K562 (cell line): ENCODE measurements at regions not wholly inside any gene's neighbourhood (a gene's known extent, or its start where the extent isn't known, plus 50 kb on each side); places are given as distances from the start of the nearest gene placed in this dataset.

Experiments used
- ATAC-seq: fragments of 200-7000 bp; cut with Tn5 transposase; 3 replicates; pipeline ENCODE4 v1.9.1; 2020; ENCODE audit warnings: moderate library complexity
- BruUV-seq: library from RNA; stranded (reverse); fragments of 400-500 nt; replicated peaks from 2 replicates; lab custom pipeline; 2021; lab: Mats Ljungman, UMichigan
- CTCF ChIA-PET: fragments of 300-600 bp; formaldehyde crosslinking; extraction: SDS; loops from one replicate; lab custom pipeline; 2021; ENCODE audit warnings: low intra/inter-chr PET ratio; lab: Yijun Ruan, JAX
- POLR2A ChIA-PET: fragments of 300-600, 350-650 bp; sonication (Branson Sonifier 250); formaldehyde crosslinking; extraction: SDS; loops from one replicate; lab custom pipeline; 2021; ENCODE audit warnings: antibody characterized with exemption, inconsistent platforms; lab: Yijun Ruan, JAX
- DNase-seq, 4 experiments: peaks; one replicate each; pipeline versions ENCODE4 v3.0.0 to v3.0.0-alpha.2; 2011 to 2018; ENCODE audit warnings: low spot score in 3 of 4, mixed read lengths in 3 of 4; ENCODE audit errors: extremely low read depth in 1 of 4
- FAIRE-seq: peaks from 2 replicates; lab custom pipeline; 2011; peaks lifted over from hg19 to GRCh38; lab: Jason Lieb, UNC
- H2AFZ ChIP-seq: 2 replicates; pipeline ENCODE4 v1.6.0; 2011; ENCODE audit warnings: low read depth, low read length, control low read depth, inconsistent platforms
- H3K27ac ChIP-seq: fragments of 200-600 bp; 3 replicates; pipeline ENCODE4 v1.8.0; 2011; ENCODE audit warnings: low read depth, mild to moderate bottlenecking, control low read depth, inconsistent platforms, low read length, moderate library complexity, mixed read lengths; ENCODE audit errors: extremely low read depth
- H3K27me3 ChIP-seq, 2 experiments: fragments of 300-600 bp in 1 of 2; 2 replicates in 1 of 2; 3 replicates in 1 of 2; pipeline versions ENCODE4 v1.6.0 to v1.8.0; 2011; ENCODE audit warnings: inconsistent platforms in 2 of 2, low read length in 2 of 2, mild to moderate bottlenecking in 1 of 2, mixed read lengths in 1 of 2, moderate library complexity in 1 of 2; ENCODE audit not compliant: control insufficient read depth in 2 of 2, insufficient read depth in 2 of 2
- H3K36me3 ChIP-seq: fragments of 300-600 bp; 3 replicates; pipeline ENCODE4 v1.8.0; 2011; ENCODE audit warnings: mild to moderate bottlenecking, low read length, inconsistent platforms; ENCODE audit not compliant: control insufficient read depth, insufficient read depth
- H3K4me1 ChIP-seq, 2 experiments: fragments of 200-600 bp in 1 of 2; replicated peaks in 1 of 2; 2 replicates in 1 of 2; 3 replicates in 1 of 2; pipeline versions ENCODE4 v1.5.1 to v1.8.0; 2011; ENCODE audit warnings: inconsistent platforms in 2 of 2, low read length in 2 of 2, mild to moderate bottlenecking in 1 of 2, mixed read lengths in 1 of 2, moderate library complexity in 1 of 2; ENCODE audit not compliant: control insufficient read depth in 2 of 2, insufficient read depth in 2 of 2
- H3K4me2 ChIP-seq: 2 replicates; pipeline ENCODE4 v1.6.1; 2011; ENCODE audit warnings: low read length, control low read depth, inconsistent platforms, mixed read lengths; ENCODE audit not compliant: insufficient read depth
- H3K4me3 ChIP-seq: fragments of 200-600 bp; sonication (generic), shearing (Covaris generic); 2 replicates; pipeline ENCODE4 v1.5.1; 2016; ENCODE audit warnings: control low read depth, inconsistent platforms
- H3K79me2 ChIP-seq: fragments of 200-600 bp; 3 replicates; pipeline ENCODE4 v1.8.0; 2011; ENCODE audit warnings: low read length, inconsistent platforms; ENCODE audit not compliant: control insufficient read depth, insufficient read depth
- H3K9ac ChIP-seq, 2 experiments: 2 replicates each; pipeline versions ENCODE4 v1.6.0 to v1.6.1; 2011; ENCODE audit warnings: low read depth in 2 of 2, low read length in 2 of 2, control low read depth in 1 of 2, inconsistent platforms in 1 of 2, mild to moderate bottlenecking in 1 of 2, mixed read lengths in 1 of 2; ENCODE audit not compliant: insufficient read depth in 1 of 2
- H3K9me1 ChIP-seq: one replicate; pipeline ENCODE4 v1.6.0; 2011; ENCODE audit warnings: inconsistent platforms, mild to moderate bottlenecking, low read length, moderate library complexity; ENCODE audit not compliant: control insufficient read depth, insufficient read depth
- H3K9me3 ChIP-seq: replicated peaks from 2 replicates; pipeline ENCODE4 v1.5.1; 2011; ENCODE audit warnings: low read depth, low read length, inconsistent platforms; ENCODE audit not compliant: control insufficient read depth, insufficient read depth
- H4K20me1 ChIP-seq: replicated peaks from 2 replicates; pipeline ENCODE4 v1.6.1; 2011; ENCODE audit warnings: low read length, inconsistent platforms, mixed read lengths; ENCODE audit not compliant: control insufficient read depth, insufficient read depth
- CBX5 ChIP-seq: IDR thresholded peaks from 2 replicates; pipeline ENCODE4 v1.6.1; 2014; ENCODE audit warnings: low read depth, borderline replicate concordance
- CHCHD3 ChIP-seq: fragments of 250-450 bp; sonication (Bioruptor Pico); IDR thresholded peaks from 2 replicates; pipeline ENCODE4 v2.1.2; 2022; ENCODE audit warnings: mild to moderate bottlenecking
- DDX20 ChIP-seq: fragments of 450-650 bp; IDR thresholded peaks from 2 replicates; pipeline ENCODE4 v1.6.1; 2016; ENCODE audit warnings: missing genetic modification characterization, low read depth, mild to moderate bottlenecking, missing compliant biosample characterization, moderate library complexity
- ETV6 ChIP-seq, 3 experiments: fragments of 150-350 bp in 1 of 3; sonication (generic) in 1 of 3; formaldehyde crosslinking in 1 of 3; IDR thresholded peaks; 2 replicates each; pipeline versions ENCODE4 v1.6.1 to v1.8.0; 2014 to 2022; ENCODE audit warnings: borderline replicate concordance in 2 of 3, low read depth in 2 of 3, antibody characterized with exemption in 1 of 3, low read length in 1 of 3, mild to moderate bottlenecking in 1 of 3, missing genetic modification reagents in 1 of 3
- SIRT6 ChIP-seq: IDR thresholded peaks from one replicate; pipeline ENCODE4 v1.6.1; 2012; ENCODE audit warnings: low read depth, mild to moderate bottlenecking, control low read depth, inconsistent platforms, low read length, moderate library complexity
- SPI1 ChIP-seq: IDR thresholded peaks from 2 replicates; pipeline ENCODE4 v1.6.1; 2011; ENCODE audit warnings: low read depth, low read length, control low read depth, borderline replicate concordance
- TCFL5 ChIP-seq: fragments of 250-450 bp; sonication (Bioruptor Pico); conservative IDR thresholded peaks from 2 replicates; pipeline ENCODE4 v1.6.1; 2021; ENCODE audit warnings: mild to moderate bottlenecking, moderate library complexity, matching md5 sums
- ZBTB7A ChIP-seq: IDR thresholded peaks from 2 replicates; pipeline ENCODE4 v1.6.1; 2011; ENCODE audit warnings: low read depth, mild to moderate bottlenecking, low read length, moderate library complexity, borderline replicate concordance; ENCODE audit not compliant: control insufficient read depth
- ZNF449 ChIP-seq: fragments of 250-450 bp; sonication (Bioruptor Pico); IDR thresholded peaks from 2 replicates; pipeline ENCODE4 v1.8.0; 2022; ENCODE audit warnings: moderate library complexity, mild to moderate bottlenecking, inconsistent platforms
- WGBS: fragments of 100-300 bp; shearing (Covaris generic); methylation state at CpG from one replicate; pipeline ENCODE4 v1.1.6; 2016; ENCODE audit warnings: low coverage, mixed read lengths; ENCODE audit not compliant: insufficient coverage; ENCODE audit errors: missing lambda C conversion rate; 5-methylcytosine and 5-hydroxymethylcytosine counted together
- in situ Hi-C: fragments of 300-500 bp; cut with MboI; formaldehyde crosslinking; loops from 4 replicates; pipeline ENCODE4 v1.15.0; 2018; ENCODE audit warnings: inconsistent platforms, mixed read lengths
- intact Hi-C: fragments of 100-400 bp; cut with micrococcal nuclease; formaldehyde crosslinking; loops from 2 replicates; pipeline ENCODE4 v1.14.2; 2022
- TF ChIP-seq, protein P1 (sequence below): fragments of 250-450 bp; sonication (Bioruptor Pico); IDR thresholded peaks from 2 replicates; pipeline ENCODE4 v1.8.0; 2021; ENCODE audit warnings: moderate library complexity, mild to moderate bottlenecking, inconsistent platforms
- TF ChIP-seq, protein P2 (sequence below): sonication (generic); formaldehyde crosslinking; IDR thresholded peaks from 2 replicates; pipeline ENCODE4 v1.8.0; 2022; ENCODE audit warnings: mild to moderate bottlenecking, missing genetic modification reagents
- TF ChIP-seq, protein P3 (sequence below): fragments of 450-650 bp; IDR thresholded peaks from 2 replicates; pipeline ENCODE4 v1.6.1; 2016

- Histone ChIP-seq H3K79me2 (no peaks in the 10 kb centered on the region), H3K27me3 (no peaks in the 10 kb centered on the region), H3K9ac (no peak overlapping the region), H3K4me3 (no peak overlapping the region), H3K27ac (no peak overlapping the region), H3K9me1 (no peaks in the 10 kb centered on the region), H3K36me3 (no peaks in the 10 kb centered on the region), H3K9me3 (no peaks in the 10 kb centered on the region), H4K20me1 (no peaks in the 10 kb centered on the region), H3K4me1 (no peaks in the 10 kb centered on the region), H3K4me2 (no peak overlapping the region), H2AFZ (no peak overlapping the region)
- ATAC-seq = no peak
- 0% methylated on average over 2 of the region's 2 CpGs for WGBS
- no TSS peak for BruUV-seq
- FAIRE-seq = no peak
- ChIA-PET POLR2A (no interaction called here), CTCF (no interaction called here)
- TF ChIP-seq, protein P1, sequence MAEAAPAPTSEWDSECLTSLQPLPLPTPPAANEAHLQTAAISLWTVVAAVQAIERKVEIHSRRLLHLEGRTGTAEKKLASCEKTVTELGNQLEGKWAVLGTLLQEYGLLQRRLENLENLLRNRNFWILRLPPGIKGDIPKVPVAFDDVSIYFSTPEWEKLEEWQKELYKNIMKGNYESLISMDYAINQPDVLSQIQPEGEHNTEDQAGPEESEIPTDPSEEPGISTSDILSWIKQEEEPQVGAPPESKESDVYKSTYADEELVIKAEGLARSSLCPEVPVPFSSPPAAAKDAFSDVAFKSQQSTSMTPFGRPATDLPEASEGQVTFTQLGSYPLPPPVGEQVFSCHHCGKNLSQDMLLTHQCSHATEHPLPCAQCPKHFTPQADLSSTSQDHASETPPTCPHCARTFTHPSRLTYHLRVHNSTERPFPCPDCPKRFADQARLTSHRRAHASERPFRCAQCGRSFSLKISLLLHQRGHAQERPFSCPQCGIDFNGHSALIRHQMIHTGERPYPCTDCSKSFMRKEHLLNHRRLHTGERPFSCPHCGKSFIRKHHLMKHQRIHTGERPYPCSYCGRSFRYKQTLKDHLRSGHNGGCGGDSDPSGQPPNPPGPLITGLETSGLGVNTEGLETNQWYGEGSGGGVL (CRISPR knock-in tag) = no peak
- TF ChIP-seq SPI1 (no peak), CHCHD3 (CRISPR knock-in tag) (no peak), TCFL5 (no peak), SIRT6 (no peak), CBX5 (no peak), DDX20 (tag) (no peak), ETV6 (IDR thresholded peaks at IDR 0.05; ENCODE audit: borderline replicate concordance in 1 of 2, low read depth in 2 of 2, low read length in 1 of 2) (no peak), ETV6 (CRISPR knock-in tag; IDR thresholded peaks at IDR 0.05; ENCODE audit: borderline replicate concordance) (no peak), ZBTB7A (no peak), ZNF449 (no peak)
- TF ChIP-seq, protein P2, sequence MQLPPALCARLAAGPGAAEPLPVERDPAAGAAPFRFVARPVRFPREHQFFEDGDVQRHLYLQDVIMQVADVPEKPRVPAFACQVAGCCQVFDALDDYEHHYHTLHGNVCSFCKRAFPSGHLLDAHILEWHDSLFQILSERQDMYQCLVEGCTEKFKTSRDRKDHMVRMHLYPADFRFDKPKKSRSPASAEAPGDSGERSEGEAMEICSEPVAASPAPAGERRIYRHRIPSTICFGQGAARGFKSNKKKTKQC (CRISPR knock-in tag) = no peak
- TF ChIP-seq, protein P3, sequence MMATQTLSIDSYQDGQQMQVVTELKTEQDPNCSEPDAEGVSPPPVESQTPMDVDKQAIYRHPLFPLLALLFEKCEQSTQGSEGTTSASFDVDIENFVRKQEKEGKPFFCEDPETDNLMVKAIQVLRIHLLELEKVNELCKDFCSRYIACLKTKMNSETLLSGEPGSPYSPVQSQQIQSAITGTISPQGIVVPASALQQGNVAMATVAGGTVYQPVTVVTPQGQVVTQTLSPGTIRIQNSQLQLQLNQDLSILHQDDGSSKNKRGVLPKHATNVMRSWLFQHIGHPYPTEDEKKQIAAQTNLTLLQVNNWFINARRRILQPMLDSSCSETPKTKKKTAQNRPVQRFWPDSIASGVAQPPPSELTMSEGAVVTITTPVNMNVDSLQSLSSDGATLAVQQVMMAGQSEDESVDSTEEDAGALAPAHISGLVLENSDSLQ = no peak
- in situ Hi-C loops (no loop called here), intact Hi-C loops (no loop called here)
- no peak for DNase-seq
Observed at GRCh38 chr3:74200952-74201351, 413.5 kb downstream of the CNTN3 start.
